ENCODE measurements at regions not wholly inside any gene's neighbourhood (a gene's known extent, or its start where the extent isn't known, plus 50 kb on each side); places are given as distances from the start of the nearest gene placed in this dataset.
"Not testable (repeated sequence)": the region's sequence is repeated elsewhere in the genome, so short reads cannot be mapped to it uniquely, and the experiment has no call there.

DNA sequence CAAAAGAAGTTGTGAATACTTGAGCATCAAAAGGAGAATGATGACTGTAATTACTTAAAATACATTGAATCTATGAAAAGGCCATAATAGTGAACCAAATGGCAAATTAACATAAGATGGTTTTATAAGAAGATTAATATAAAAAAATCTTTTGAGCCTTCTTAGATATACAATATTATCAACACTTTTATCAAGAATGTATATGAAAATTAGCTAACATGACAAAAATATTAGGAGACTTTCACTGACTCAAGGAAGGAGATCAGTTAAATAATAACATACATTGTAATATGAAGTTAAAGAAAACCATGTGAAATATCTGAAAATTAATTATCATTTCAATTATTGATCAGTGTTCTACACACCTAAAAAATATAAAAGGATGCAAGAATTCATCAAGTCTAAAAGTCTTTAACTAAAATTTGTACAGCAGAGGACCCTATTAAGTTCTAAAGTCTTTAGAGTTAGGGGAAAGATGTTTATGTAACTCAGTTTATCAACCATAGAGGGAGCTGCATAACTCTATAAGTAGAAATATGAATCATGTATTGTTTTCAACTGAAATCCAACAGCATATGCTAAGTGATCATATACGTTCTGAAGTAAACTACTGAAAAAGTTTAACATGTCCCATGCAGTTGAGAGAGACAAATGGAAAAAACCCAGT is 756.1 kb upstream of the MIR17HG start:
- no peak for DNase-seq

DNA sequence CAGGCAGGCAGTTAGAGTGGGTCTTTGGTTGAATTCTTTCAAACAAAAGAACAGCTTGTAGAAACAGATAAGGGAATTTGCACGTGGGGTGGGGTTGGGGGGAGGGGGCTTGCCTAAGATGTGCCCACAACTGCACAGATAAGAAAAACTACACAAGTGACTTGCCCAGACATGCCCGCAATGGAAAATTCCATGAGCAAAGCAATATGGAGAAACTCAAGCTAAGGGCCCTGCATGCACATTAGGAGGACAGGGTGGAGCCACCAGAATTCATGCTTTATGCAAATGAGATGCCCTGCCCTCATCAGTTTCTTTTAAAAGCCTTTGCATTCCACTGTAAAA is 755.6 kb upstream of the MIR17HG start:
- DNase-seq: no peak

DNA sequence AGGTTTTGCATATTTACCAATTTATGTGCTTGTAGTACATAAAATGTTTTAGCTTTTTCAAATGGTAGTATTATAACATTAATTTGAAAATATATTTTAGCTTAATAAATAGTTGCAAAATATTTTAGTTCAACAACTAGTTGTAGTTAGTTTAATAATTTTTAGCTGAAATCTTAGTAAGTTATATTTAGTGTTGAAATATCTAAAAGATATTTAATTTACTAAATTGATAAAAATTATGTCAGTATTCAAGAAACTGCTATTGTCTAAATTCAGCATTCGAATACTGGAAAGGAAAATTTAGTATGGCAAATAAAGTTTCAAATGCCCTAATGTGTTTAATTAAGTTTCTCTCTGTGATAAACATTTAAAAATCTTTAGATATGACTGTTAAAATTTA is 754.5 kb upstream of the MIR17HG start:
- no peak for DNase-seq

DNA sequence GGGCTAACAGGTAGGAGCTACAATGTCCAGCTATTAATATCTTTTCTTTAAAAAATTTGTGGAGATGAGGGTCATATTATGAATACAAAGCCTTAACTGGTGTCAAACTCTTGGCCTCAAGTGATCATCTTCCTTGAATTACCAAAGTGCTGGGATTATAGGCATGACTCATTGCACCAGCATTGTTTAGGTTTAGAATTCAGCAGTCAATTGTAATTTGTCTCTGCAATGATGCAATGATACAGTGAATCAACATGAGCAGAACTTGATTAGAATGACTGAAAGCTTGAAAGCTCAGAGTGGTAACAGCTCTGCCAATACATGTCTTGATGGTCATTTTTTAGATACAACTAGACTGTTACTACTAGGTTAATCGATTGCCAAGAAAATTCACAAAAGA is 752.8 kb upstream of the MIR17HG start:
- no peak for DNase-seq

DNA sequence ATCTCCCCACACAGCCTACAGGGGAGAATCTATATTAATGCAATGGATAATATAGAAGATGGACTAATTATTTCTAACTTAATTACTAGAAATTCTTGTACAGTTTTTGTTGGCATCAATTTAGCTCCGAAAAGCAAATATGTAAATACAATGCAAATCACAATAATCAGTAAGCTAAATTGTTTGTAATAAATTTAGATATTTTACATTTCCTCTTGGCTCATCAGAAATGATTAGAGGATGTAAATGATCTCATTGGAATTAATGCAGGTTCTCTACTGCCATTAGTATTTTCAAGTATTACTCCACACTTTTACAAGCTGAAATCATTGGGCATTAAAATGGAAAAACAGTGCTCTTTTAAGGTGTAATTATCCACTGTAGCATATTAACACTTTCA is 741.8 kb upstream of the MIR17HG start:
- DNase-seq: no peak

DNA sequence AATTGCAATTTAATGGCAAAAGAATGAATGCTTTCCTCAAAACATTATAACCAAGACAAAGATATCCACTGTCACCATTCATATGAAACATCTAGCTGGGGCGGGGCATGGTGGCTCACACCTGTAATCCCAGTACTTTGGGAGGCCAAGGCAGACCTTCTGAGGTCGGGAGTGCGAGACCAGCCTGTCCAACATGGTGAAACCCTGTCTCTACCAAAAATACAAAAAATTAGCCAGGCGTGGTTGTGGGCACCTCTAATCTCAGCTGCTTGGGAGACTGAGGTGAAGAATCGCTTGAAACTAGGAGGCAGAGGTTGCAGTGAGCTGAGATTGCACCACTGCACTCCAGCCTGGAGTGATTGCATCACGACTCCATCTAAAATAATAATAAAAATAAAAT is 740.6 kb upstream of the MIR17HG start:
- DNase-seq: not testable (repeated sequence)

DNA sequence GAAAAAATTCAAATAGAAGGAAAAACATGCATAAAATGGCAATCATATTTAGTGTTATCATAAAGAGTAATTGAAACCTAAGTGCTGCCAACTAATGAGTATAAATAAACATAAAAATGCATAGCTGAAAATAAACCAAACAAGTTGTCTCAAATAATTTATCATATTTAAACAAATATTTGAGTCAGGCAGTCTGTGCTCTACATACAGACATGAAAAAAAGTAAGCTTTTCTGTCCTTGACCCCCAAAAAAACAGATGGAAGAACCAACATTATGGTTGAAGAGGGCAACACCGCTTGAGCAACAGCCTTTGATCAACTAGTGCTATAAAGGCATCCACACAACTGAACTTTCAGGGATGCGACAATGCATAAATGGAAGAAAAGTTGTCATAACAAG is 735.1 kb upstream of the MIR17HG start:
- no peak for DNase-seq

DNA sequence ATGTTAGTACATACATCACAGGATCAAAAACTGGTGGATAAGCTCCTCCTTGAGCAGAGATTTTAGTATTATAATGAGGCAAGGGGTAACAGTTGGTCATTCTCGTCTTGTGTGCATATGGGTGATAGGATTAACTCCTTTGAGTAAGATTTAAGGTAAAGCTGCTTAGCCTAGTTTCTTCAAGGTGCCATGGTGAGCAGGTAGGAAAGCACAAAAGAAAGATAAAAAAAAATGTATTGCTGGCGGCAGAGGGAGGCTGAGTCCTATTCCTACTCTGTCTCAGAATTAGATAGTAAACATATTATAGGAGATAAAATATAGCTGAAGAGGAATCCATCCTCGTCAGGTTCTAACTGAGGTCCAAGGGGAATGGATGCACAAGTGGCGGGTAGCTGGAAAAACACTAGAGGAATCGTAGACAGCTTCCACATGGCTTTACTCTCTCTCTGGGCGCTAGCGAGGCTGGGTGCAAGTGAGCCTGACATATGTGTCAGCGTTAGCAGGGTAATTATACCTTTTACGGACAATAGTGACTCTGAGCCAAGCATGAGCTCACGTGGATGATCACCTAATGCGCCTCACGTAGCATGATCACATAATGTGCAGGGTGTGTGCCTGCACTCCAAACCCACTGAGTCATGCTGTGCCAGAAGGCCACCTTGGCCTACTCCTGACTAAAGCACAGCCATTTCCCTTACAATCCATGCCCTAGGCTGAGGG is 734.3 kb upstream of the MIR17HG start:
- no peak for DNase-seq

DNA sequence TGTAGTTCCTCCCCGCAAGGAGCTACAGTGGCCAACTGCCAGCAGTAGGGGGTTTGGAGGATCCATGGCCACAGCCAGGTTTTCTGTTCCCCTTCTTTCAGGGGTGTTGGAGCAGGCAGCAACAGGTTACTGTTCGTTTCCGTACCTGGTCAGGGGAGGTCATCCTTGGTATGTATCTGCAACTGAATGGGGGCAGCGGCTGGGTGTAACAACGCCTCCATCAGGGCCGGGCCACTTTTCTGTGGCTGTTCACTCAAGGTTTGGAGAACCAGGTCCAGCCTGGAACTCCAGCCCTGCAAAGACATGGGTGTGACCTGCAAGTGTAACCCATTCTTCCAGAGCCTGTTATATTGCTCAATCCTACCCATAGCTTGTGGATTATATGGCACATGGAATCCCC is 732.3 kb upstream of the MIR17HG start:
- DNase-seq: no peak

DNA sequence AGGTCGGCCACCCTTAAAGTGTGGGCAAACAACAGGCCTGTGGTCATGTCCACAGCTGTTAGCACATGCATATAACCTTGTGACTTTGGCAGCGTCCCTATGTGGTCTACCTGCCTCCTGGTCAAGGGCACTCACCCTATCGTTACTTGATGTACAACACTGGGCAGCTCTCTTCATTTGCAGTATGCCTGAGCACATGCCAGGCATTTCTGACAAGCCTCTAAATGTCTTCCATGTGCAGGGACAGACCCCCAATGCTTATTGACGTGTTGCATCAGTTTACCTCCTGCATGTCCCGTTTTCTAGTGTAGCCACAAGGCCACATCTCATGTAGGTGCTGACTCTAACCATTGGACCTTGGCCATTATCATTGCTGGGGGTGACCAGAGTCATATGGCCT is 731.7 kb upstream of the MIR17HG start:
- DNase-seq: no peak

DNA sequence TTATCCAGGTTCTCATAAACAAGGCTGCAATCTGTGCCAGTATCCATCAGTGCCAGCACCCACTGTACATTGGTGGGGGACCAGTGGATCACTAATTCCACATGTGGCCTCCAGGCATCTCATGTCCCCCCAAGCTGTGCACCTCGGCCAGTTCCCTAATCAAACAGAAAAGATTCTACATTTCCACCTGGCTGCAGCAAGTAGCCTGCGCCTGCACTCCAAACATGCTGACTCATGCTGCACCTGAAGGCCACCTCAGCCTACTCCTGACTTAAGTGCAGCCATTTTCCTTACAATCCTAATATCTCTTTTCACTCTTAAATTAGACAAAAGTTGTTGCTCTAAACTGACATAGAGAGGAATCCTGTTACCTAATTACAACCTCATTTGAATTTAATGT is 729.4 kb upstream of the MIR17HG start:
- DNase-seq: no peak

DNA sequence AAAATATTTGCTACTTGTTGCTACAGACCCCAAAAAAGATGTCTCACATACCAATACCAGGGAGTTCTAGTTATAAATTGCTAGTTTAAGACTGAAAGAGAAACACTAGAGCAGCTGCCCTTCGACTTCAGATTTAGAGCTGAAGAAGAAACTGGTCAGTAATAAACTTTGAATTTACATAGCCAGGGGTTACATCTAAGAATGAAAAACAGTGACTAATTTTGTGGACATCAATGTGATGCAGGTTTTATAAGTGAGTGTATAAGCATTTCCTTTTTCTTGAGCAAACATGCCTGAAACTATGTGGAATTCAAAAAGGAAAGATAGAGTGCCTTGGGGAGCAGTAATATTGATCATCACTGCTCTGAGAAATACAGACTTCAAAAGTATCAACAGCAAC is 724.9 kb upstream of the MIR17HG start:
- no peak for DNase-seq

DNA sequence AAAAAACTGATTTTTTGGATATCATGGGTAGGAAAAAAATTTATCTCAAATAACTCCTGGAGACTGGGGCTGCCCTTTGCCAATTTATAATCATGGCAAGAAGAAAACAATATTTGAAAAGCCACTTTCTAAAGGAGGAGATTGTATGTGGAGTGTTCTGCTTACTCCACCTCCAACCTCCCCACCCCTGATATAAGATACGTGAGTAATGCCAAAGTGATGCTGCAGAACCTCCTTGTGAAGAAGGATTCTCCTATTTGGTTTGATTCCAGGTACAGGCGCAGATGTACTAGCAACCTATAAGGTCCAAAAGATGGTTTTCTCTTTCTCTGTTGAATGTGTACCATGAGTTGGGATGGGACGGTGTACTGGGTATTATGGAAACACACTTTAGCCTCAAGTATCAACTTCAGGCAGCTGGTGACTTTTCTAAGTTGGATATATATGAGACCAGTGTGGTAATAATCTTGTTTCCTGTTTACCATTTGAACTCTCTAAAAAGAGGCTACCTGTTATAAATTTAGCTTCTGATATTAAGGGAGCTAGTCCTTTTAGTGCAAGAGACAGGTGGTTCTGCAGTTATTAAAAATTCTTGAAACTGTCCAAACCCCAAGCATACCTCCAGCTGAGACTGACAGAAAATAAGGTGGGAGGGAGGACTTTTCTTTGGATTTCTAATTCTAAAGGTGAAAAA is 724.0 kb upstream of the MIR17HG start:
- DNase-seq: no peak

DNA sequence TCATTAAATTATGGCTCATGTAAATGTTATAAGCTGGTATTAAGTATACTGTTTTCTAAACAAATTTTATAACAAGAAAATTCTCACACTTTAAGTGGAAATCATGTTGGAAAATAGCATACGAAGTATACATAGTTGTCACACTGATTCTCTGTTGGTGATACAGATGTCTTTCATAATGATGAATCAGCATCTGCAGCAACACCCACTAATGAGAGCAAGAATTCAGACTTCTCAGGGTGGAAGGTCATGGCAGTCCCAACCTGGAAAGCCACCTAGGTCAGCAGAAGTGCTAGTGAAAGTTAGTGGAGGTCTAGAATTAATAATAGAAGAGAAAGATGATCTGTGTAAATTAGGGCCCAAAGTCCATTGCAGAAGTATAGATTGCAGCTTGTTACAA is 719.7 kb upstream of the MIR17HG start:
- no peak for DNase-seq

DNA sequence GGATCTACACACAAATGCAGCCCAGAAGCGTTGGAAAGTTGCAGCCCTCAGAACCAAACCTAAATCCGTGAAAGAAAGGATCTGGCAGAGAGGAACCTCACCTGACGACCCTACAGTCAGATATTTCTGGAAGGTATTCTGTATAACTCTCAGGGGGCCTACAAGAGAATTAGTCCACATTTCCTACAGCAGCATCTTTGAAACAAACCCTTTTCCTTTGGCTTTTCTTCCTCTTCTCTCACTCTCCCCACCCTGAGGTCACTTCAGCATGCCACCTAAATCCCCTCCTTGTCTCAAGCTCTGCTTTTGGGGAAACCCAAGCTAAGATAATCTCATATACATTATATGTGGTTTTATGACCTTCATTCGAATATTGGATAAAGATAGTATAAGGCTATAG is 719.0 kb upstream of the MIR17HG start:
- DNase-seq: no peak

DNA sequence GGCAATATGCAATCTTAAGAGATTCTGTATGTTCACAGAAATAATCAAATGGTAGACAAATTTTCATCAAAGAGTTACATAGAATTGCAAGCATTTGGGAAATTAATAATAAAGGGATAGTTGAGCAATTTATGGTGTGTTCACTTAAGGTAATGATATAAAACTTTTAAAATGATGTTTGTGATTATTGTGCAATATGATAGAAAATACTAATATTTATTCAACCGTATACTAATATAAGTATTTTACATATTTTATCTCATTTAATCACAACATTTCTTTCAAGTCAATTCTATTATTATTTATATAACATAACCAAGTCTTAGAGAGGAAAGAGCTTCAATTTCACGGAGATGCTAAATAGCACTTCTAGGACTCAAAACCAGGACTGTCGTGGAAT is 716.8 kb upstream of the MIR17HG start:
- no peak for DNase-seq

DNA sequence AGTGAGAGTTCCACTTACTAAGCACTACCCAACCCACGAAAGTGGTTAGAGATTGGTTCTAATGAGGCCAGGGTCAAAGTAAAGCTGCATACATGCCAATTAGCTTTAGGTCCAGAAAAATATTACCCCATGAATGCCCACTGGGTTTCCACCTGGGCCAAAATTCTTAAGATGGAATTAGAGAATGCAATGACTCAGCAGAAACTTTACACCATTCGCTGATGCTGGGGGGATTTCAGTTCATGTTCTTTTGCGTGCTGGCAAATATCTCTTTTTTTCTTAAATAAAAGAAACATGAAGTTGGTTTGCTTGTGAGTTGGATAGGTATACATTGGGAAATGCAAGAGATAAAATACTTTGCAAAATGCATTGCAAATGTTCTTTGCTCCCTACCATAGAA is 715.3 kb upstream of the MIR17HG start:
- DNase-seq: no peak

DNA sequence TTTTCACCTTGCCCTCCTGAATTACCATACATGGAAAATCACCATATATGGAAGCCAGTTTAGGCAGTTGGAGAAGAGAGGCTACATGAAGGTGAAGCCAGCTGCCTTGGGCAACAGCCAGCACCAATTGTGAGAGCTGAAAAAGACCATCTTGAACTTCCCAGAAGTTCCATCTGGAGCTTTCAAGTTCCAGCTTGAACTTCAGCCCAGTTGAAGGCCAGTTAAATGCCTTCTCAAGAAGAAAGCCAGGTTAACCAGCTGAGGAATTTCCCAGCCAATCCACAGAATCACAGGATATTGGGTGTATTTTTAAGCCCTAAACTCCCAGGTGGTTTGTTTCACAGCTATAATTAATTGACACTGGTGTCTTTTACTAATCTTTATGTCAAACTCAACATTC is 713.6 kb upstream of the MIR17HG start:
- no peak for DNase-seq

DNA sequence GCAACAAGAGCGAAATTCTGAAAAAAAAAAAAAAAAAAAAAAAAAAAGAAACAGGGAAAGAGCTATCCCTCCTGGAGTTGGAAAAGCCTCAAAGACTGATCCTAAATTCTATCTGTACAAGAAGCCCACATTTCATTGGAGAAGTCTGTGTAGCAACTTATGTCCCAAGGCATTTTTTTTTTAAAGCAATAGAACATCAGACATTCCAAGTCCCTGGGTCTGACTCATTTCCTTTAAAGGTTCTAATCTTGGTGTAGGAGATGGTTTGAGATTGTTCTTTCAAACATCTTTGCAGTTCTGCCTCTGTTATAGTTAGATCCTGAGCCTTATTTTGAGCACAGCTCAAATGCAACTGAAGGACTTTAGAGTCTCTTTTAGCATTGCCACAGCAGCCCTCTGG is 706.5 kb upstream of the MIR17HG start:
- DNase-seq: no peak

DNA sequence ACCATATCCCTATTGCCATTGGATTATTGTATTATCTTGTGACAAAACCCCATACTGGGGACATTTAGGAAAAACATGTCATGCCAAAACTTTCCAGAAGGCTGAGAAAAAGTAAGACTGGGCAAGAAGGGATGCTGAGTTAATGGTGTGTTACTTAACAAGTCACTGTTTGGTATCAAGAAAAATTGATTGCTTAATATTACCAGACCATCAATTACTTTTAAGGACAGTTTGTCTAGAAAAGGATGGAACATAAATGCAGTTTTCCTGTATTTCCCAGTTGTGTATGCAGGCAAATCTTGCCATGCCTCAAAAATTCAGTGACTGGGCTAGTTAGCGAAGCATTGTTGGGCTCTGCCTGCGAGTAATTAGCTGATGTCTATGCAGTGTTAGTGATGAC is 705.6 kb upstream of the MIR17HG start:
- no peak for DNase-seq

DNA sequence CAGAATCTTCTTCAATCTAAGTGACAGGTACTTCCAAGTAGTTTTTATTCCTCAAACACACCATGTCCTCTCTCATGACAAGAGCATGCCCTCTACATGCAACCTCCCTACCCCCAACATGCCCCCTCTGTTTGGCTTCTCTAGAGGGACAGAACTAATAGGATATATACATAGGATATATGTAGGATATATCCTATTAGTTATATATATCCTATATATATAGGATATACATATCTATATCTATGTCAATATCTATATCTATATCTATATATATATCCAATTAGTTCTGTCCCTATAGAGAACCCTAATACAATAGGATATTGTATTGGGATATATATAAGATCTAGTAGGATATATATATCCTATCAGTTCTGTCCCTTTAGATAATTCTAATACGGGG is 701.9 kb upstream of the MIR17HG start:
- DNase-seq: no peak

DNA sequence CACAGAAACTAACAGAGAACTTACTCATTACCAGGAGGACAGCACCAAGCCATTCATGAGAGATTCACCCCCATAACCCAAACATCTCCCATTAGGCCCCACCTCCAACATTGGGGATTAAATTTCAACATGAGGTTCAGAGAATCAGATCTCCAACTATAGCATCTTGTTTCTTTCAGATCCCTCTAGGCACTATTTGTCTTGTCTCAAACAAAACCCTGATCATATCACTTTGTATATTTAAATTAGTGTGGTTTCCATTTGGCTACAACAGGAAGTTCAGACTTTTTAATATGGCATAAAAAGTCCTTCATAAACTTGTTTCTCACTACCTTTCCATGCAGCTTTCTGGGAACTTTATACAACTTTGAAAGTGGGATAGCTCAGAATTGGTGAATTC is 699.0 kb upstream of the MIR17HG start:
- no peak for DNase-seq

DNA sequence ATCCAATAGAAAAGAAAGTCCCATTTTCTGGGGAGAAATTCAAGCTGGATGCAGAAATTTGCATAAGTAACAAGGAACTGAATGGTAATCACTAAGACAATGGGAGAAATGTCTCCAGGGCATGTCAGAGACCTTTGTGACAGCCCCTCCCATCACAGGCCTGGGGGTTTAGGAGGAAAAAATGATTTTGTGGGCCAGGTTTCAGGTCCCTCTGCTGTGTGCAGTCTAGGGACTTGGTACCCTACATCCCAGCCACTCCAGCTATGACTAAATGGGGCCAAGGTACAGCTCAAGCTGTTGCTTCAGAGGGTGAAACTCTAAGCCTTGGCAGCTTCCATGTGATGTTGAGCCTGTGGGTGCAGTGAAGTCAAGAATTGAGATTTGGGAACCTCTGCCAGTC is 695.5 kb upstream of the MIR17HG start:
- no peak for DNase-seq

DNA sequence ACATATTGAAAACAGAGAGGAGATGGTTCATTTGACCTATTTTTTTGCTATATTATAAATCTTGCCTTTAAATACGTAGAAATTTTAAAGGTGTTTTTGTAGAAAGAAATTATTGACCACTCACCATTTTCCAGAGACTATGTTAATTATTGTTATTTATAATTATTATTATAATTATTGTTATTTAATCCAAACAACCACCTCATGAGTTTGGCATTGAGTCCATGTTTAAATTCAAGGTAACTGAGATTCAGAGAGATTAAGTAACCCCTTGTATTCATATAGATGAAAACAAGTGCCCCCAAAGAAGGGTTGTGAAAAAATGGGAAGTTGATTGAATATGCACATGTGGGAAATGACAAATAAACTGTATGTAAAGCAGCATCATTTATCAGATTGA is 692.5 kb upstream of the MIR17HG start:
- DNase-seq: no peak

DNA sequence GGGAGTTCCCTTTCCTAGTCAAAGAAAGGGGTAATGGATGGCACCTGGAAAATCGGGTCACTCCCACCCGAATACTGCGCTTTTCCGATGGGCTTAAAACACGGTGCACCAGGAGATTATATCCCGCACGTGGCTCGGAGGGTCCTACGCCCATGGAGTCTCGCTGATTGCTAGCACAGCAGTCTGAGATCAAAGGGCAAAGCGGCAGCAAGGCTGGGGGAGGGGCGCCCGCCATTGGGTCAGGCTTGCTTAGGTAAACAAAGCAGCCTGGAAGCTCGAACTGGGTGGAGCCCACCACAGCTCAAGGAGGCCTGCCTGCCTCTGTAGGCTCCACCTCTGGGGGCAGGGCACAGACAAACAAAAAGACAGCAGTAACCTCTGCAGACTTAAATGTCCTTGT is 683.3 kb upstream of the MIR17HG start:
- DNase-seq: not testable (repeated sequence)

Measured in DMS79 (cell line).